Fibroblast of lung (primary cell): ENCODE measurements at regions not wholly inside any gene's neighbourhood (a gene's known extent, or its start where the extent isn't known, plus 50 kb on each side); places are given as distances from the start of the nearest gene placed in this dataset.

ENCODE experiments used
- DNase-seq, 2 donors: peaks; one replicate each; pipeline versions ENCODE4 v3.0.0 to v3.0.0-alpha.2; 2010; ENCODE audit warnings: low read depth in 2 of 2
- H2AFZ ChIP-seq: 2 replicates; pipeline ENCODE4 v1.5.1; 2012; ENCODE audit warnings: low read length, control low read depth, inconsistent platforms
- H3K27ac ChIP-seq: 2 replicates; pipeline ENCODE4 v1.5.1; 2011; ENCODE audit warnings: low read length, control low read depth; ENCODE audit not compliant: insufficient read depth
- H3K27me3 ChIP-seq: 2 replicates; pipeline ENCODE4 v1.5.1; 2011; ENCODE audit warnings: mild to moderate bottlenecking, low read length; ENCODE audit not compliant: control insufficient read depth, insufficient read depth
- H3K36me3 ChIP-seq: 2 replicates; pipeline ENCODE4 v1.5.1; 2011; ENCODE audit warnings: low read length; ENCODE audit not compliant: control insufficient read depth, insufficient read depth
- H3K4me1 ChIP-seq: 2 replicates; pipeline ENCODE4 v1.5.1; 2011; ENCODE audit warnings: low read length; ENCODE audit not compliant: control insufficient read depth, insufficient read depth; ENCODE audit errors: extremely low read depth
- H3K4me2 ChIP-seq: 2 replicates; pipeline ENCODE4 v1.5.1; 2011; ENCODE audit warnings: low read length, control low read depth; ENCODE audit not compliant: insufficient read depth; ENCODE audit errors: extremely low read depth
- H3K4me3 ChIP-seq, 4 experiments: fragments of 200-600 bp in 1 of 4; sonication (generic) in 1 of 4; replicated peaks in 1 of 4; 2 replicates each; pipeline ENCODE4 v1.5.1; 2011 to 2016; ENCODE audit warnings: low read length in 4 of 4, low read depth in 3 of 4, mild to moderate bottlenecking in 3 of 4, control low read depth in 2 of 4, inconsistent platforms in 1 of 4, mixed read lengths in 1 of 4; ENCODE audit not compliant: insufficient read depth in 1 of 4; ENCODE audit errors: control extremely low read depth in 1 of 4
- H3K79me2 ChIP-seq: 2 replicates; pipeline ENCODE4 v1.5.1; 2012; ENCODE audit warnings: mild to moderate bottlenecking, low read length, inconsistent platforms; ENCODE audit not compliant: control insufficient read depth, insufficient read depth
- H3K9ac ChIP-seq: 2 replicates; pipeline ENCODE4 v1.5.1; 2011; ENCODE audit warnings: mild to moderate bottlenecking, low read length, control low read depth; ENCODE audit not compliant: insufficient read depth
- H3K9me3 ChIP-seq: 2 replicates; pipeline ENCODE4 v1.5.1; 2012; ENCODE audit warnings: low read depth, low read length; ENCODE audit not compliant: control insufficient read depth, insufficient read depth
- H4K20me1 ChIP-seq: 2 replicates; pipeline ENCODE4 v1.5.1; 2011; ENCODE audit warnings: low read length; ENCODE audit not compliant: control insufficient read depth, insufficient read depth; ENCODE audit errors: extremely low read depth
- CTCF ChIP-seq, 2 donors: IDR thresholded peaks in 1 of 2; conservative IDR thresholded peaks in 1 of 2; 1 replicate in 1 of 2; 2 replicates in 1 of 2; pipeline ENCODE4 v1.5.1; 2011 to 2012; ENCODE audit warnings: low read length in 2 of 2, control low read depth in 1 of 2, inconsistent platforms in 1 of 2, low read depth in 1 of 2, mild to moderate bottlenecking in 1 of 2
- EZH2 ChIP-seq: IDR thresholded peaks from 2 replicates; pipeline ENCODE4 v1.5.1; 2012; ENCODE audit warnings: low read length, control low read depth, mild to moderate bottlenecking; ENCODE audit errors: missing control alignments

GRCh38 chr11:37390576-37391083, 792.6 kb upstream of the RAG2 start:
- Histone ChIP-seq H3K4me3 (no peak overlapping the region), H3K79me2 (no peaks in the 10 kb centered on the region), H3K9ac (no peak overlapping the region), H3K9me3 (no peaks in the 10 kb centered on the region), H3K36me3 (no peaks in the 10 kb centered on the region), H4K20me1 (no peaks in the 10 kb centered on the region), H3K27ac (no peak overlapping the region), H3K27me3 (no peaks in the 10 kb centered on the region), H2AFZ (no peak overlapping the region), H3K4me2 (no peak overlapping the region), H3K4me1 (no peaks in the 10 kb centered on the region)
- TF ChIP-seq EZH2 (no peak), CTCF (conservative IDR thresholded peaks at IDR 0.05 in 1 of 2, IDR thresholded peaks at IDR 0.05 in 1 of 2; ENCODE audit: low read depth in 1 of 2, low read length in 2 of 2) (no peak)
- DNase-seq, result no peak

- no peaks in the 10 kb centered on the region for H3K79me2 ChIP-seq
- no peaks in the 10 kb centered on the region for H3K4me1 ChIP-seq
- H3K9ac ChIP-seq, result no peak overlapping the region
- DNase-seq, result no peak
- TF ChIP-seq EZH2, result no peak
- TF ChIP-seq CTCF (conservative IDR thresholded peaks at IDR 0.05 in 1 of 2, IDR thresholded peaks at IDR 0.05 in 1 of 2; ENCODE audit: low read depth in 1 of 2, low read length in 2 of 2), result no peak
- no peak overlapping the region for H3K4me3 ChIP-seq
- no peak overlapping the region for H3K4me2 ChIP-seq
- H2AFZ ChIP-seq, result no peak overlapping the region
- no peaks in the 10 kb centered on the region for H4K20me1 ChIP-seq
- H3K9me3 ChIP-seq, result no peaks in the 10 kb centered on the region
- H3K27ac ChIP-seq, result no peak overlapping the region
- no peaks in the 10 kb centered on the region for H3K27me3 ChIP-seq
- no peaks in the 10 kb centered on the region for H3K36me3 ChIP-seq
These were observed 780.9 kb upstream of the RAG2 start for GRCh38 chr11:37378958-37379357.

GRCh38 chr11:37372667-37373066, 774.6 kb upstream of the RAG2 start:
- Histone ChIP-seq H3K27ac (no peak overlapping the region), H3K27me3 (no peaks in the 10 kb centered on the region), H3K4me2 (no peak overlapping the region), H3K9me3 (no peaks in the 10 kb centered on the region), H3K4me3 (no peak overlapping the region), H4K20me1 (no peaks in the 10 kb centered on the region), H3K9ac (no peak overlapping the region), H3K4me1 (no peaks in the 10 kb centered on the region), H3K79me2 (no peaks in the 10 kb centered on the region), H2AFZ (no peak overlapping the region), H3K36me3 (no peaks in the 10 kb centered on the region)
- no peak for DNase-seq
- TF ChIP-seq EZH2 (no peak), CTCF (conservative IDR thresholded peaks at IDR 0.05 in 1 of 2, IDR thresholded peaks at IDR 0.05 in 1 of 2; ENCODE audit: low read depth in 1 of 2, low read length in 2 of 2) (no peak)
